OCI-M2 (cell line): ENCODE measurements at regions not wholly inside any gene's neighbourhood (a gene's known extent, or its start where the extent isn't known, plus 50 kb on each side); places are given as distances from the start of the nearest gene placed in this dataset.
"Not testable (repeated sequence)": the region's sequence is repeated elsewhere in the genome, so short reads cannot be mapped to it uniquely, and the experiment has no call there.

Experiments
- DNase-seq: peaks from one replicate; lab custom pipeline; 2025; ENCODE audit not compliant: unreplicated experiment; lab: John Stamatoyannopoulos, UW

DNA sequence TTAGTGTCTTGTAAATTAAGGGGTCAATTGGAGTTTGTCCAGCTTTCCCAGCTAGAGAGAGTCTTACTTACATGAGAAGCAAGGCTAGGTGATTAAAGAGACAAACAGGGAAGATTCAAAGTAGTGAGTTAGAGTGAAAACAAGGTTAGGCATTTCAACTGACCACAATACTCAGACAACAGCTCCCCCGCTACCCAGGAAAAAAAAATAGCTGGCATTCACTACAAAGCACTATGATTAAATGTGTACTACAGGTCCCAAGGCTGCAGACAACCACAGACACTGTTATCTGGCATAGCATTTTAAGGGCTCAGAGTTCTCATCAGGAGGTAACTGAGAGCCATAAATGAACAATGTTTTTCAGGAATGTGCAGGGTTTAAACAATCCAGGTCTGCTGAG is 680.9 kb downstream of the TMEM121 start:
- no peak for DNase-seq

DNA sequence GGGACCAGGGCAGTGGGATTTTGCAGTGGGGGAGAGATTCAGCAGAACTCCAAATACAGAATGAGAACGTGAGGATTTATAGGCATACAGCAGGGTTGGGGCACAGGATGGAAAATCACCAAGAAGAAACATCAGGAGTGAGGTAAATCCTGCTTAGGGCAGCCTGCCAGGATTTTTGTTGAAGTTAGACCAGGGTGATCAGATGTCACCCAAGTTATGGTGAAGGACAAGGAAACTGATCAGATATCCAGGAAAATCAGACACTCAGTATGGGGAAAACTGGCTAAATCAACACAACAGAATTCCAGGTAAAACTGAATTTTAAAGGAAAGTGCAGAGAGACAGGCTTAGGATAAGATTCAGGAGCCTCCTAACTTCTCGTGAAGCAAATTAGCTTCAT is 682.4 kb downstream of the TMEM121 start:
- DNase-seq: no peak

DNA sequence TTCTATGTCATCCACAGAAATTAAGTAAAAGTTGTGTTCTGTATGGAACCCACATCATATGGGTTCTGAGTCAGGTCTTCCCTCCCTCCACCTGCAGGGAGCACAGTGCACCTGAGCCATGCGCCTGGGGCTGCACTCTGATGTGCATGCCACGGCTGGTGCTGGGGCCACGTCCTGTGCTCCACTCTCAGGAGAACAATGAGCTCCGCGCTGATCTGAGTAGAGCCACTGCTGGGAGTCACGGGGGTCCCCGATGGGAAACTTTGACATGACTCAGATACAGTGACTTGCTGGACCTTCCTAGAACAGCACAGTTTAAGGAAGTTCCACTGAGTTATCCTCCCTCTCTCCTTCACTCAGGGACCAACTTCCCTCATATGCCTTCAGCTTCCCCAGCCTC is 683.4 kb downstream of the TMEM121 start:
- no peak for DNase-seq

DNA sequence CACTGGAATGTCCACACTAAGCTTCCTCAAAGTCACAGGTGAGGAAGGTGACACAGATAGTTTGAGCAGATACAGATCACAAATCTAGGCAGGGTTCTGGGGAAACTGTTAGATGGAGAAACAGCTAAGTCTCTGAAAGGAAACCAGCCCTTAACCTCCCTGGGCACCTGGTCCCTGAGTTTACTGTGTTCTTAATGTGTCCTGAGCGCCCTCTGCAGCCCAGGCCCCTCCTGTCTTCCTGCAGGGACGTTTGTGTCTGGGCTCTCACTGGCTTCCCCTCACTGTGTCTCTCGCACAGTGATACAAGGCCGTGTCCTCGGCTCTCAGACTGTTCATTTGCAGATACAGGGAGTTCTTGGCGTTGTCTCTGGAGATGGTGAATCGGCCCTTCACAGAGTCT is 684.3 kb downstream of the TMEM121 start:
- no peak for DNase-seq

DNA sequence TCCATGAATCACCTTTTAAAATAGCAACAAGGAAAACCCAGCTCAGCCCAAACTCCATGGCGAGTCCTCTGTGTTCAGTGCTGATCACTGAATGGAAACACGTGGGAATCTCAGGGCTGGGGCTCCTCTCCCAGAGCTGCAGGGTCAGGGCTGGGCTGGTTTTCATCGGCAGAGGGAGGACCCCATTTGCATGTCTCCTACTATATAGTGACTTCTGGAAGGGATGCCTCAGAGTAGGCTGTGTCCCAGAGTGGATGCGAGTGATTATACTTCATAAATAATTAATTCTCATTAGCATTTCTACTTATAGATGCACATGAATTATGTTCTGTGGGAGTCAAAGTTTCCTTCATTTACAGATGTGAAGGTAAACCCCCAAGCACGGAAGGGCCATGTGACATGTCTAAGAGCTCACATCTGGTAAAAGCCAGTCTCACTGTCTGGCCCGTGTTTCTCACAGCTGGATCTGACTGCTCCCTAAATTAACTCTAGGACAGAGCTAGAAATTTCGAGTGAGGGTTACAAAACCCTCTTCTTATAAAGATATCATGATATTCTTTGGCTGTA is 685.0 kb downstream of the TMEM121 start:
- DNase-seq: no peak

DNA sequence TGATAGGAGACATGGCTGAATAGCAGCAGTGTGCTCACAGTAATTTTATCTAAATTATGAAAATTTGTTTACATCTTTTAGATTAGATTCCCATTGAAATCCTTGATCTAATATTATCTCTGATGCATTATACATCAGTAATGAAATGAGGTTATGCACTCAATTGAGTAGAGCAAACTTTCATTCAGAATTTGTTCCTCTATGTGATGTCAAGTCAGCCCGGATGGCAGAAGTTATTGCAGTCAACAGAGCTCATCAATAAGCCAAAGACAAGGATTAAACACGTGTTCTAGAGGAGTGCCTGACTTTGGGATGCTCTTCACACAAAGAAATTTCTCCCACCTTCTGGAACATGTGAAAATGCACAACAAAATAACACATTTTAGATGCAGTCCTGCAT is 688.8 kb downstream of the TMEM121 start:
- DNase-seq: no peak

DNA sequence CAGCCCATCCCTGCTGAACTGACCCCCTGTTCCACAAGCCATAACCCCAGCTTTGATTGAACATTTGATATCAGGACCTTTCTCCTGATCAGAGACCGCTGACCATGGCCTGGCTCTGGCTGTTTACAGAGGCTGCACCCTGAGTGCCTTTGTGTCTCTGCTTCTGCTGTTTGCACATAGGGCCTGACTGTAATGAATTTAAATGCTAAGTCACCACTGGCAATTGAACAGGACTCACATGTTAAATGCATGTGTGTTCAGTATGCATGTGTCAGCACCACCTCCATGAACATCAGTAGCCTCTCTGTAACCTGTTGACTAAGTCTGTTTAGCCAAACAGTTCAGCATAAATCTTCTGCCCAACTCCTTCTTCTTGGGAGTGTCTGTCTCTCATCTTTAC is 690.3 kb downstream of the TMEM121 start:
- no peak for DNase-seq

DNA sequence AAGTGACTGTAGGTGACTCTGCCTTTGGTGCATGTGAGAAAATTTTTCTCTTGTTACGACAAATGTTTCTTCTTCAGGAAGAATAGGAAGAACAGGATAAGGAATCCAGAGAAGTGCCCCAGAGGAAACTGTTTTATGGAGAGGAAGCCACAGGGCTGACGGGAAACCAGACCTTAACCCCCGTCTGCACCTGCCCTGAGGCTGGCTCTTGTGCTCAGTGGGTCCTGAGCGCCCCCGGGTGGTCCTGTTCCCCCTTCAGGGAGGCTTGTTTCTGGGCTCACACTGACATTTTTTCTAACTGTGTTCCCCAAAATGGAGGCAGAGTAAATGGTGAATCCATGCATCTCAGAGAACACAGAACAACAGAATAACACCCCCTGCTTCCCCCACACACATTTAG is 691.8 kb downstream of the TMEM121 start:
- no peak for DNase-seq

DNA sequence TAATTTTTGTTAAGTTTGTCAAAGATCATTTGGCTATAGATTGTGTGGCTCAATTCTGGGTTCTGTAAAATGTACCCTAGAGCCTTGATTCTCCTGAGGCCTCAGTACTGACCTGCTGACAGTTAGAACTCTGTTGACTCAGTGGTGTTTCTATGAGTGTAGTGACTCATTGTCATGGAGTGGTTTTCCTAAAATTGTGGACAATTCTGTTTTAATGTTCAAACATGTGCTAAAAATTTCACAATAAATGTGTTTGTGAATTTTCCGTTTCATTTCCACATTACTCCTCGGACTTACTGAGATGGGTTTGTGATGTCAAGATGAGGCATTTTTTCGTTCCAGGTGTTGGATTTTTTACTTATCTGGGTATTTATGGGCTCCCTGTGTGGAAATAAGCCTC is 695.9 kb downstream of the TMEM121 start:
- DNase-seq: no peak

DNA sequence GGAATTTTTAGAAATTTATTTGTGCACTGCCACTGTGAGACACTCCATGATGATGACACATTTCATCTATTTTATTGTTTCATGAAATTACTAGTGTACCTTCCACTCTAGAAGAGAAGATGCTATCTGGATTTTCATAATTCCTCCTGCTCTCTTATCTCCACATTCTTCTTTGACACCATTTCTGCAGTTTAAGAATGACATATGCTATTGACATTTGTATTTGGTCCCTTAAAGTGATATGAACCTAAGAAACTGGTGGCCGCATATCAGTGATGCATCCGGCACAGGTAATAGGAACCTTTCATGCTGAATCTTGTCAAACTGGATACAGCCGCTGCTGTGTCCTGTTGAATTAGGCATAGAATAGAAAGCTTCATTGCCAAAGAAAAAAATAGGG is 696.3 kb downstream of the TMEM121 start:
- DNase-seq: no peak

DNA sequence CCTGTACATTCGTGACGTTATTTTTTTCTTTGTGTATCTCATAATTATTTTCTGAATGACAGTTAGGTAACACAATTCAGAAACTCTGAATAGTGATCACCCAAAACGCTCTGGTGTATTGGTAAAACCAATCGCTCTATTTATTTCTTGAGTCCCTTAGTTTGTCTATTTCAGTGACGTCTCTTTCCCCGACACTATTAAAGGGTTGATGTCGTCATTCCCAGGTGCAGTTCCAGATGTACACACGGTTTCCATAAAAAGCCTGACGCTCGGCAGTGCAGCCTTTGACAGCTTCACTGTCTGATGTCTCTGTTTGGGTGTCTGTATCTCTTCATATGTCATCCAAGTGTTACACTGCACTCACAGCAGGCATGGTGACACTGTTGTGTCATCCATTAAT is 701.4 kb downstream of the TMEM121 start:
- no peak for DNase-seq

DNA sequence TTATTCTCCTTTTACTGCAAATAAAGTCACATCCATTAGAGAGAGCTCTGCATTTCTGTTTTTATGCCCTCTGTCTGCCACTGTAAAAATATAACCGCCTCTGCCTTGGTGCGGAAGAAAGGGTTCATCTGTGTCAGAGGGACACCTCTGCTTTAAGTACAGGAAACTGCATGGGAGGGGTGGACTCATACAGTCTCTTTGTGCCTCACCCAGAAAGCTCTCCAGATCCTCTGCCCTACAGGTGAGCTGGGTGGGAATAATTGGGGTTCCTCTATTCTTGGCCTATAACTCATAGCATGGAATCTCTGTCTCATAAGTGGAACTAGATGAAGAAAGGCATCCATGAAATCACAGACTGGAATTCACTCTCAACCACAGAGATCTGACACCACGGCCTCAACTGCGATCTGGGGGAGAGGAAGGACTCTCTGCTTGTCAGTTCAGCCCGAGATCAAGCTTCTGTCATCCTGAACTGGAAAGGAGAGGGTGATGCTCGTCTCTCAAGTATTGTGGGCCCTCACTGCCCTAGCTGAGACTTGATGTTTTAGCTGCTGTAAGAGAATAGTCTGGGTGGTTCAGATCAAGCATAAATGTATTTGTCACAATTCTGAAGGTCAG is 702.3 kb downstream of the TMEM121 start:
- DNase-seq: no peak

DNA sequence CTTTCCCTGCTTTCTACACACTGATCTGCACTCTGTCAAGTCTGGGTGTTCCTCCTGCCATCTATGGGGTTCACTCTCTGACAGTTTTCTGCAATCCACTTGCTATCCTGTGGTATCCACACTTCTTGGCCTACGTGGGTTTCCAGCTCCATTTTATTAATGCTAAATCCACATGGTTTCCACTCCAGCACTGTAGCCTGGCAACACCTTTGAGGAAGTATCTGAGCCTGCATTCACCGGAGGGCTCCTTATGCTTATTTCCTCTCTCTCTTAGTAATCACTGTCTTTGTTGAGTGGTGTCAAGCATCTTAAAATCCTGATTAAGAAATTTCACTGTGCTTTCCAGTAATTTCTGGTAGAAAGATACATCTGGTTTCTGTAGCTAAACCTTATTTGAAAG is 703.7 kb downstream of the TMEM121 start:
- no peak for DNase-seq

DNA sequence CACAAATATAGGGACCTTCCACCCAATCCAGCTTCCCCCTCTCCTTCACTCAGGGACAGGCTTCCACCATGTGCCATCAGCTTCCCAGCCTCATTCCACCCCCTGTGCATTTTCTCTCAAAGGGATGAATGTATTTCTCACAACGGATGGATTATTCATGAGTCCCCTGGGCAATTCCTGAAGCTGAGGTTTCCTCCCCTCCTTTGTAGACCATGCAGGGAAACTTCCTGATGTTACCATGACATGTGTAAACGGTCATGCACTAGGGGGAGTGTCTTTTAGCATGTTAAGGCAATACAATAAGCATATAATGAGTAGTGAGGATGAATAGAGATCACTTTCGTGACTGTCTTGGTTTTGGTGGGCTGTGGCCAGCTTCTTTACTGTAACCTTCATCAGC is 706.8 kb downstream of the TMEM121 start:
- not testable (repeated sequence) for DNase-seq

DNA sequence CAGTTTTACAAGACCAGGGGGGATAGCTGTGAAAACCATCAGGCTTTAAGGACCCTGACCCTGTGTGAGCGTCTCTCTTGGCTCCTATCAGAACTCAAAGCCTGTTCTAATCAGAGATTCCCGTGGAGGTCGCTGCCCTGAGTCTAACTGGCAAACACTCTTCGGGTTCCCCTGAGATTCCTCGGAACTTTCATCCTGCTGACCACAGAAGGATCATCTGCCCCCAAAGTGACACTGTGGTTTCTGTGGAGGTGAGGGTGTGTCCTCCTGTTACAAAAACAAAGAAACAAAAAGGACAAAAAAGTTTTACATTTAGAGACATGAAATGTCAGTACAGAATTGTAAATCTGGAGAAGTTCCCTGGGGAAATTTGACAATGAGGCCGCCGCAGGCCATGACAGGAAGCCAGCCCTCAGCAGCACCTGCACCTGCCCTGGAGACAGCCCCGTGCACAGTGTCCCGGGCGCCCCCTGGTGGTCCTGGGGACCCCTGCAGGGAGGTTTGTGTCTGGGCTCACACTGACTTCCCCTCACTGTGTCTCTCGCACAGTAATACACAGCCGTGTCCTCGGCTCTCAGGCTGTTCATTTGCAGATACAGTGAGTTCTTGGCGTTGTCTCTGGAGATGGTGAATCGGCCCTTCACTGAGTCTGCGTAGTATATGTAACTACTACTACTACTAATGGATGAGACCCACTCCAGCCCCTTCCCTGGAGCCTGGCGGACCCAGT is 708.3 kb downstream of the TMEM121 start:
- DNase-seq: not testable (repeated sequence)

DNA sequence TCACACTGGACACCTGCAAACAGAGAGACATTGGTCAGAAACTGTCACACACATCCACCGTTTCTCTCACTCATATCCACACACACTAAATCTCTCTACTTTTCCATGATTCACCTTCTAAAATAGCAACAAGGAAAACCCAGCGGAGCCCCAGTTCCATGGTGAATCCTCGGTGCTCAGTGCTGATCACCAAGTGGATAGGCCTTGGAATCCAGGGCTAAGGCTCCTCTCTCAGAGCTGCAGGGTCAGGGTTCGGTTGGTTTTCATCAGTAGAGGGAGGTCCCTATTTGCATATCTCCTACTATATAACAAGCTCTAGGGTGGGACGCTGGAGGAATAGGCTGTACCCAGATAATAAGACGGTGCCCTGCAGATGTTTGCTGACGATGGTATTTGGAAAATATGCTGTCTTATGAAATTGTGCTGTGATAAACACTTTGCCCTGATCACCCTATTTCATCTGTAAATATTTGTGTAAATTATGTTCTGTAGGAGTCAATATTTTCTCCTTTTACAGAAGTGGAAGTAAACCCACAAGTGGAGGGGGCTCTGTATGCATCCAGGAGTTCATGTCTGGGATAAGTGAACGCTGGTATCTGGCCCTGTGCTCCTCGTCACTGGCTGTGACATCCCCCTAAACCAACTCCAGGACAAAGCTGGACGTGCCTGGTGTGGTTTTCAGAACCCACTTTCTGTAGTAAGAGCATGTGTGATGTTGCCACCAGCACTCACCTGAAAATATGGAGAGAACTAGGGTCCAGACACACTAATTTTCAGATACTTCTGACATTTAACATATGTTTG is 709.2 kb downstream of the TMEM121 start:
- no peak for DNase-seq

DNA sequence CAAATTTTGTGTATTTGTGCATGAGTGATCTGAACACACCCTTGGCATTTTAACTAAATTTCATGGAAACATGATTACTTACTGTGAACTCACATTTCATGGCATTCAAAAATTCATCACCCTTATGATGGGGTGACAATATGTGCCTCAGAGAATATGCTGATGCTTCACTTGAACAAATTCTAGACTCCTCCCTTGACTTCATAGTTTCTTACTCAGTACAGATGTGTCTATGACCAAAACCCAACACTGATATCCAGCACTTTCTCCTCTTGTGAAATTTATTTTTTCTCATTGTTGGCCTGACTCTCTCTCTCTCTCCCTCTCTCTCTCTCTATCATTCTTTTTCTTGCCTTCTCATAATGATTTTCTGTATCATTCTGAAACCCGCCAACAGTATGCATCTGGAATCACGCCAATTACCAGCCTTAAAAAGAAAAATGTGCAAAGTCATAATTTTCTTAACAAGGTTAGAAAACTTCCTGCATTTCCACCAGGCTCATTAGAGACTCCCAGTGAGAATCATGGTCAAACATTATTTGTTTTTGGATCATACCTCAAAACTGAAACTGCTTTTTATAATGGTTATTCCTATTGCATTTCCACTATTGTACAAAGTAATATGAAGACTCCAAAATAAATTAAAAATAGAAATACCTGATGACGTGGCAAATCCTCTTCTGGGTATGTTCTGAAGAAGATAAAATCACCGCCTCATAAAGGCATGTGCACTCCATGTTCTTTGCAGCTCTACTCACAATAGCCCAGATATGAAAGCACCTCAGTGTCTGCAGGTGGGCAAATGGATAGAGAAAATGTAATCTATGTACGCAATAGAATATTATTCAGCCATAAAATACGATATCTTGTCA is 722.2 kb downstream of the TMEM121 start:
- no peak for DNase-seq

DNA sequence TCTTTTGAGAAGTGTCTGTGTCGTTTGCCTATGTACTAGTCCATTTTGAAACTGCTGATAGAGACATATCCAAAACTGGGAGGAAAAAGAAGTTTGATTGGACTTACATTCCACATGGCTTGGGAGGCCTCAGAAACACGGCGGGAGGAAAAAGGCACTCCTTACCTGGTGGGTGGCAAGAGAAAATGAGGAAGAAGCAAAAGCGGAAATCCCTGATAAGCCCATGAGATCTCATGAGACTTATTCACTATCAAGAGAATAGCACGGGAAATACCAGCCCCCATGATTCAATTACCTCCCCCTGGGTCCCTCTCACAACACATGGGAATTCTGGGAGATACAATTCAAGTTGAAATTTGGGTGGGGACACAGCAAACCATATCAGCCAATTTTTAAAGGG is 727.6 kb downstream of the TMEM121 start:
- DNase-seq: not testable (repeated sequence)

DNA sequence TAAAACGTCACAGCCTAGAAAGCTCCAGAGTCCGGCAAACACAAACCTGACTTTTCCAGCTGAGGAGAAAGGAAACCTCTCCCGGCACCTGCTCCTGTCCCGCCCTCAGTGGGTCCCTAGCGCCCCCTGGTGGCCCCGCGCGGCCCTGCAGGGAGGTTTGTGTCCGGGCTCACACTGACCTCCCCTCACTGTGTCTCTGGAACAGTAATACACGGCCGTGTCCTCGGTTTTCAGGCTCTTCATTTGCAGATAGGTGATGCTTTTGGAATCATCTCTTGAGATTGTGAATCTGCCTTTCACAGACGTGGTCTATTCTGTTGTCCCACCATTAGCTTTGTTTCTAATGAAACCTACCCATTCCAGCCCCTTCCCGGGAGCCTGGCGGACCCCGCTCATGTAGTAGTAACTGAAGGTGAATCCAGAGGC is 731.2 kb downstream of the TMEM121 start:
- DNase-seq: not testable (repeated sequence)

DNA sequence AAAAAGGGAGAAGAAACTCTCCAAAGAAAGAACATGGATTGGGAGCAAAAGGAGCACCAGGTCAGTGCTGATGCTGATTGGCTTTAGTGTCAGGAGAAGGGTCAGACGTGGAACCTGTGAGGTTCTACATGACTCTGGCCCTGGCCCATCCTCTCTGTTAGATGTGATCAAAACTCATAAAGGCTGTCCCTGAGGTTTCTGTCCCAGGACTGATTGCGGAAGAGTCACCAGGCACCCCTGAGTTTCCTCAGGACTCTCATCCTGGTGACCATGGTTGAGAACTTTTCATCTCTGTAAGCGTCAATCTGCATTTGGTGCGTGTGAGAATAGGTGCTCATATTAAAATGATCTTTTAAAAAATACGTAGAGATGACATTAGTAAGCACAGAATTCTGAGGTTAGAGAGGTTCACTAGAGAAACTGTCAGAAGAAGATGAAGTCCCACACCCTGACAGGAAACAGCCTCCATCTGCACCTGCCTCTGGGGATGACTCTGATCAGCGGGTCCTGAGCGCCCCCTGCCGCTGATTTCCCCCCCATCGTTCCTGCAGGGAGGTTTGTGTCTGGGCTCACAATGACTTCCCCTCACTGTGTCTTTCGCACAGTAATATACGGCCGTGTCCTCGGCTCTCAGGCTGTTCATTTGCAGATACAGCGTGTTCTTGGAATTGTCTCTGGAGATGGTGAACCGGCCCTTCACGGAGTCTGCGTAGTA is 741.8 kb downstream of the TMEM121 start:
- DNase-seq: no peak
